Erythroblast (primary cell): ENCODE measurements at regions not wholly inside any gene's neighbourhood (a gene's known extent, or its start where the extent isn't known, plus 50 kb on each side); places are given as distances from the start of the nearest gene placed in this dataset.

Experiments used
- GATA1 ChIP-seq: IDR thresholded peaks from 2 replicates; pipeline ENCODE4 v1.6.1; 2011; ENCODE audit warnings: low read depth, mild to moderate bottlenecking, control low read depth, low read length, moderate library complexity
- POLR2A ChIP-seq: IDR thresholded peaks from 2 replicates; pipeline ENCODE4 v1.6.1; 2011; ENCODE audit warnings: mild to moderate bottlenecking, low read length

- TF ChIP-seq POLR2A (no peak), GATA1 (no peak)
Measured at GRCh38 chr16:65457084-65457483, 335.2 kb upstream of the CDH11 start.
